ENCODE measurements at regions not wholly inside any gene's neighbourhood (a gene's known extent, or its start where the extent isn't known, plus 50 kb on each side); places are given as distances from the start of the nearest gene placed in this dataset.

- no peak for DNase-seq (ENCODE audit: low read depth in 2 of 2)
Measured at GRCh38 chr12:91401190-91401589, 218.6 kb upstream of the DCN start.

DNA sequence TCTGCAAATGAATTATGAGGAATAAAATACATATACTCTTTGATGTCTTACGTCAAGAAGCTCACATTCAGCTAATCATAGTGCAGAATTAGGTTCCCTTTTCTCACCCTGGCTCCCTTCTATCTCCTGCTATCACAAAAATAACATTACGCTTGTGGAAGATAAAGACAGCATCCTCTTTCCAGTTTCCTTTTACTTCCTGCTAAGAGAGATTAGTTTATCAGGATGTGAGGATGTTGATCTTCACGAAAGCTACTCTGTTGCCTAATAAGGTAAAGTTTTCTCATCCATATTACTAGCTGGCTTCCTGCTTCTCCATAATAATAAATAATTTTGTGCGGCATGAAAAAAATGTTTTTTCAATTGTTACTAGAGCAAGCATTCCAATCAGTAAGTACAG lies 217.7 kb upstream of the DCN start:
- DNase-seq (ENCODE audit: low read depth in 2 of 2): no peak

DNA sequence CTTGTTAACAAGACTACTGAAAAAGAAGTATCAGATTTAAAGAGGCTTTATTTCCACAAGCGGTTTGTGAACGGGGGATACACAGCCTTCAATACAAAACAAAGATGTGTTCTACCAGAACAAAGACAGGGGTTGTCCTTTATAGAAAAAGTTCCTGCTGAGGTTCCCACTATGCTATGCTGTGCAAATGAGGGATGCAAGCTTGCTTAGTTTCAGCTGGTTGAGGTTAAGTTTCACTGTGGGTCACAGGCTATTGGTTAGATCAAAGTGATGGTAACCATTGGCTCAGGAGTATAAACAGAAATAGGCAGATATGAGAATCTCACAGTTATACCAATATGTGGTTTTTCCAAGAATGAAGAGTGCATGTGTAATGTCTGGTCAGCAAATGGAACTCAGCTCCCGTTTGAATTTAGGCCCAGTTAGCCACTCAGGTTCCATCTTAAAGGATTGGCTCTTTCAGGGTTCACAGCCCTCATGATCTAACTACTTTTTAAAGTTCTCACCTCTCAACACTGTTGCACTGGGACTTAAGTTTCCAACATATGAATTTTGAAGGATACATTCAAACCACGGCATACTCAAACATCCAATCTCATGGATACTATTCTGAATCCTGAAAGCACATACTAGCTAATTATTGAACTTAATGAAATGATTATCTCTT lies 215.4 kb upstream of the DCN start:
- DNase-seq (ENCODE audit: low read depth in 2 of 2): no peak

- DNase-seq (ENCODE audit: low read depth in 2 of 2): no peak
Measured at GRCh38 chr12:91396293-91396692, 213.7 kb upstream of the DCN start.

DNA sequence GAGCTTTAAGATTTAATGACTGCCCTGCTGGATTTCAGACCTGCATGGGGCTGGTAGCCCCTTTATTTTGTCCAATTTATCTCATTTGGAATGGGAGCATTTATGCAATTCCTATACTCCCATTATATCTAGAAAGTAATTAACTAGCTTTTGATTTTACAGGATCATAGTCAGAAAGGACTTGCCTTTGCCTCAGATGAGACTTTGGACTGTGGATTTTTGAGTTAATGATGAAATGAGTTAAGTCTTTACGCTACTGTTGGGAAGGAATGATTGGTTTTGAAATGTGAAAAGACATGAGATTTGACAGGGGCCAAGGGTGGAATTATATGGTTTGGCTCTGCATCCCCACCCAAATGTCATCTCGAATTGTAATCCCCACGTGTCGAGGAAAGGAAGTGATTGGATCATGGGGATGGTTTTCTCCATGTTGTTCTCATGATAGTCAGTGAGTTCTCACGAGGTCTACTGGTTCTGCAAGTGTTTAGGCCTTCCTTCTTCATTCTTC lies 213.1 kb upstream of the DCN start:
- no peak for DNase-seq (ENCODE audit: low read depth in 2 of 2)

DNA sequence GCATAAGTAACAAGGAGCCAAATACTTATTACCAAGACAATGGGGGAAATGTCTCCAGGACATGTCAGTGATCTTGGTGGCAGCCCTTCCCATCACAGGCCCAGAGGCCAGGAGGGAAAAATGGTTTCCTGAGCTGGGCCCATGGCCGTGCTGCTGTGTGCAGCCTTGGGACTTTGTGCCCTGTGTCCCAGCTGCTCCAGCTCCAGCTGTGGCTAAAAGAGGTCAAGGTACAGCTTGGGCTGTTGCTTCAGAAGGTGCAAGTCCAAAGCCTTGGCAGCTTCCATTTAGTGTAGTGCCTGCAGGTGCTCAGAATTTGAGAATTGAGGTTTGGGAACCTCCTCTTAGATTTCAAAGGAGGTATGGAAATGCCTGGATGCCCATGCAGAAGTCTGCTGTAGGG lies 212.3 kb upstream of the DCN start:
- no peak for DNase-seq (ENCODE audit: low read depth in 2 of 2)

- no peak for DNase-seq (ENCODE audit: low read depth in 2 of 2)
Measured at GRCh38 chr12:91388573-91388972, 206.0 kb upstream of the DCN start.

- no peak for DNase-seq (ENCODE audit: low read depth in 2 of 2)
Measured at GRCh38 chr12:91387461-91388134, 205.0 kb upstream of the DCN start.

GRCh38 chr12:91384806-91385205 lies 202.2 kb upstream of the DCN start:
- no peak for DNase-seq (ENCODE audit: low read depth in 2 of 2)

DNA sequence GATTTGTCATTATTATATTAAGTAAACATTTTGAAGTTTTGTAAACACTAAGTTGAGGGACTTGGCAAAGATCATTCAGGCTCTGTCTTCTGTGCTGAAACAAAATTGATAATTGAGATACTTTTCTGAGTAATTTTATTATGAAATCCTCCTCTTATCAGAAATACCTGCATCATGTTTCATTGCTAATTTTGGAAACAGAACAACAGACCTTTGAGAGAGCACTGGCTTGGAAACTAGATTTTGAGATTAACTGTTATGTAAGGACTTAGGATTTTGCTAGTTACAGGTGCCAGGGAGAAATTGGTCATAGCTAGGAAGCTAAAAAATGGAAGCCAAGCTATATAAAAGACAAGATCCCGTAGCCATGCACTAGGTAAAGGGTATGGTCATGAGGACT lies 201.7 kb upstream of the DCN start:
- DNase-seq (ENCODE audit: low read depth in 2 of 2): no peak

DNA sequence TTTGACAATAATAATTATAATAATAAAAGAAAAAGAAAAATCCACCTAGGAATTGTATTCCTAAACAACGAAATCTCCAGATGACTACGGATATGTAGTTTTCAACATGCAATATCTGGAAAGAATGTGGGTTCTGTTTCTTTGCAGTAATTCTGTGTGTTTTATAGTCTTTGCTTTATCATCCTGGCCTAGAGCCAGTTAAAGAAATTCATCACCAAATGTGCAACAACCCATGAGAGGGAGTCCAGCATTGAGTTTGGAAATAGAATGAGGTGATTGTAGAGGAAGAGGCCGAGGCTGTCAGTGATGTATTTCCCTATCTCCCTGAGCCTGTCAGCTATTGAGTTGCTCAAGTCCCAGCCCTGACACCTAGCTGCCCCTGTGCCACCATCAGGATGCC lies 200.5 kb upstream of the DCN start:
- DNase-seq (ENCODE audit: low read depth in 2 of 2): peak in 1 of 2 experiments; percentile 15

GRCh38 chr12:91382081-91382543 lies 199.5 kb upstream of the DCN start:
- peak; percentile 33 to 47 for DNase-seq (ENCODE audit: low read depth in 2 of 2)

- DNase-seq (ENCODE audit: low read depth in 2 of 2): peak; percentile 71 to 72
Measured at GRCh38 chr12:91381309-91381804, 198.7 kb upstream of the DCN start.

GRCh38 chr12:91380631-91381030 lies 198.0 kb upstream of the DCN start:
- no peak for DNase-seq (ENCODE audit: low read depth in 2 of 2)

DNA sequence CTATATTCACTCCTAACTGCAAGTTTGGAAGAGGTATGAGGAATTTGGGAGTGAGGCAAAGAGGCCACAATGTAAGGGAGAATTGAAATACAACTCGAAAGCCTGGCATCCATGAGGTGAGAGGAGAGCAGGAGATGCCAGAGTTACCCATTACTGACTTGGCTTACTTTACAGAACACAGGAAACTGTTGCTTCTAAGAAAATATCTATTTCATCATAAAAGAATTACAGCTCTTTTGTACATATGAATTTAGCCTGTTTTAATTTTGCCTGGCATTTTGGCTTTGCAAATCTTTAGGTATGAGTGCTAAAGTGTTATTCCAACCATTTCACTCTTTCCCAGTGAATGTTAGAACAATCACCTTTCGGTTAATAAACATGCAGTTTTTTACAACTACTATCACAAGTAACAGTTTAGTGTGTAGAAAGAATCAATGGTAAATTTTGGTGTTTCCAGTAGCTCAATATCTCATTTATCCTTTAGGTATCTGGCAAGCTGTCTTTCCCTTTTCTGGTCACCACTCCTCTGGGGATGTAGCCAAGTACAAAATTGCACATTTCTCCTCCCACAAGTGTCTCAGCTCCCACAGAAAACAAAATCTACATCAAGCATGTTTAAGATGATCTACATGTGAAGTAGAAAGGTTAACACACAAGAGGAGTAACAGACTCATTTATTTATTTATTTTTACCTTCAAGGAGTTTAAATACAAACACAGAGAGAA lies 196.6 kb upstream of the DCN start:
- no peak for DNase-seq (ENCODE audit: low read depth in 2 of 2)

DNA sequence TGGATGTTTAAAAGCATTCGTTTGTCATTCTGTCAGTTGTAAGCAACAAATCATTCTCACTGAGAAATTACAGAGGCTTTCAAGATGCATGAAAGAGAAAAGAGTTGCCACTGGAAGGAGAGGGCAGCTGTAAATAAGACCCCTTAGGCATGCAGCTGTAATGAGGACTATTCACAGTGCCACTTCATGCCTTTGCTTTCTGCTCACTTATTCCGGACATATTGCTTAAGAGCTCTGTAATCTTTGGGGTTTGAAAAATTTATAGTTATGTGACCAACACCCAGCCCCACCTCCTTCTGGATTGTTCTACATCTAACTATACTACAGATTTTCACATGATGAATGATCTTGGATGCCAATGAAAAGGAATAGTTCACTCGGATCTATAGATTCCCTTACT lies 194.8 kb upstream of the DCN start:
- DNase-seq (ENCODE audit: low read depth in 2 of 2): no peak

DNA sequence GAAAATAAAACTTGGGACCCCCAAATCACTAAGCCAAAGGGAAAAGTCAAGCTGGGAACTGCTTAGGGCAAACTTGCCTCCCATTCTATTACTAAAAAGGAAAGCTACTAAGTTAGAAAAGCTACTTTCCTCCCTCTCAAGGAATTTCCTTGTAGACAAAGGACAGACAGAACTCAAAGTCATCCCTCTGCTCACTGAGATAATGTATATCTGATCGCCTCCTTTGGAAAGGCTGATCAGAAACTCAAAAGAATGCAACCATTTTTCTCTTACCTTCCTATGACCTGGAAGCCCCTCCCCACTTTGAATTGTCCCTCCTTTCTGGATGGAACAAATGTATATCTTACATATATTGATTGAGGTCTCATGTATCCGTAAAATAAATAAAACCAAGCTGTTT lies 190.5 kb upstream of the DCN start:
- no peak for DNase-seq (ENCODE audit: low read depth in 2 of 2)

GRCh38 chr12:91370086-91370868 lies 187.7 kb upstream of the DCN start:
- no peak for DNase-seq (ENCODE audit: low read depth in 2 of 2)

DNA sequence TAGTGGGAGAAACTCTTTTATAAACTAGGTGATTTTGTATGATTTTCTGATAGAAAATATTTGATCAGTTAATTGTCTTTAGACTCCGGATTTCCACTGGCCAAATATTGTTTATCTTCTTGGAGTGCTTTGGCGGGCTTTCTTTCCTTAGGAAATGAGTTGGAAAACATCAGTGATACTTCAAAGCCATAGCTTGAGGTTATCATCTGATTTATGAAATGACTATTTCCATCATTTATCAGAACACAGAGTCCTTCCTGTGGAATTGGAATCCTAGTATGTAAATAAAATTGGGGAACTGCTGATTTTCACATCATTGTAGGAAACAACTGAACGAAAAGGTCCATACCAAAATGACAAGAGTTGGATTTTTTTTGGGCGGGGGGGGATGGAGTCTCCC lies 186.0 kb upstream of the DCN start:
- no peak for DNase-seq (ENCODE audit: low read depth in 2 of 2)

GRCh38 chr12:91367234-91367849 lies 184.7 kb upstream of the DCN start:
- no peak for DNase-seq (ENCODE audit: low read depth in 2 of 2)

DNA sequence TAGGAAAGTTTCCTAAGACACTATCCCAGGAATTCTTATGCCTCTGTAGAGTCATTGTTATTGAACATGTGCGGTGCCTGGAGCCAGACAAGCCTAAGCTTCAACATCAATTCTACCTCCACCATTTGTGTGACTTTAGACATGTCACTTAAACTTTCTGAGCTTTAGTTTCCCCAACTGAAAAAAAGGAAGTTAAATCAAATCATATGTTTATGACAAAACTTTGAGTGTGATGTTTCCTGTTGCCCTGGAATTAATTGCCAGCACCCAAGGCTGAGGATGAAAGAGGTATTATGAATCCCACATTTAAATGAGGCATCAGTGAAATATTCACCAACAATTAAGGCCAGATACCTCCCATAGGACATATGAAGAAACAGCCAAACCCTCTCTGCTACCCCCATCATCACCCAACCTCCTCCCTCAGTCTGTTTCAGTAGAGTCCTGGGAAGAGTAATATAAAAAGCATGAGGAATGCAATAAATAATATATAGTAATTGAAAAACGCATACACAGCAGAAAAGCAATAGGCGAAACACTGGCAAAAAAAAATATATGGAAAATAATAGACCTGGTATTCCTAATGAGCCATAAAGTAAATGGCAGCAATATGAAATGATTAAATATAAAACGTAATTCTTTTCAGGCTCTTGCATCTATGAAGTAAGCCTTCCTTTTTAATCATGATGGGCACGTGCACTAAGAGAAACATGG lies 182.0 kb upstream of the DCN start:
- peak; percentile 71 to 72 for DNase-seq (ENCODE audit: low read depth in 2 of 2)

Data from fibroblast of skin of left biceps (primary cell).